BJ (cell line): ENCODE measurements at regions not wholly inside any gene's neighbourhood (a gene's known extent, or its start where the extent isn't known, plus 50 kb on each side); places are given as distances from the start of the nearest gene placed in this dataset.

Experiments used
- CTCF ChIA-PET: fragments of 350-600 bp; formaldehyde crosslinking; extraction: SDS; loops from one replicate; lab custom pipeline; 2021; ENCODE audit warnings: antibody characterized with exemption, inconsistent platforms; lab: Yijun Ruan, JAX
- POLR2A ChIA-PET: fragments of 300-600 bp; sonication (Branson Sonifier 250); formaldehyde crosslinking; extraction: SDS; loops from one replicate; lab custom pipeline; 2021; ENCODE audit warnings: antibody characterized with exemption; lab: Charles Lee
- DNase-seq: peaks from one replicate; pipeline ENCODE4 v3.0.0-alpha.2; 2011; ENCODE audit warnings: low read depth
- H3K27me3 ChIP-seq: 2 replicates; pipeline ENCODE4 v1.6.0; 2011; ENCODE audit warnings: low read length; ENCODE audit not compliant: control insufficient read depth, insufficient read depth
- H3K36me3 ChIP-seq: 2 replicates; pipeline ENCODE4 v1.5.1; 2011; ENCODE audit warnings: low read length; ENCODE audit not compliant: control insufficient read depth, insufficient read depth
- H3K4me3 ChIP-seq: 2 replicates; pipeline ENCODE4 v1.5.1; 2011; ENCODE audit warnings: low read depth, mild to moderate bottlenecking, control low read depth, low read length
- TF ChIP-seq, protein P1 (sequence below): IDR thresholded peaks from 2 replicates; pipeline ENCODE4 v1.5.1; 2011; ENCODE audit warnings: low read depth, mild to moderate bottlenecking, control low read depth, inconsistent platforms, low read length, moderate library complexity; ENCODE audit not compliant: insufficient read depth

DNA sequence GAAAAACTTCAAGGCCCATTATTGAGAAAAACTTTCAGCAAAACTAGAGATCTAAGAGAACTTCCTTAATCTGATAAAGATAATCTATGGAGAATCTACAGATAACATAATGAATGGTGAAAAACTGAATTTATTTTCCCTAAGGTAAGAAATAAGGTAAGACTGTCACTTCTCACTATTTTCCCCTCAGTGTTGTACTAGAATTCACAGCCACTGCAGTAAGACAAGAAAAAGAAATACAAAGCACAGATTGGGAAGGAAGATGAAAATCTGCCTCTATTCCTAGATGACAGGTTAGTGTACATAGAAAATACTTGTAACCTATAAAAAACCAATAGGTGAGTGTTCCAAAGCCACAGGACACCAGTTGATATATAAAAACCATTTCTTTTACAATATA, 220.7 kb upstream of the SHH start:
- CTCF ChIA-PET = no interaction called here
- TF ChIP-seq, protein P1, sequence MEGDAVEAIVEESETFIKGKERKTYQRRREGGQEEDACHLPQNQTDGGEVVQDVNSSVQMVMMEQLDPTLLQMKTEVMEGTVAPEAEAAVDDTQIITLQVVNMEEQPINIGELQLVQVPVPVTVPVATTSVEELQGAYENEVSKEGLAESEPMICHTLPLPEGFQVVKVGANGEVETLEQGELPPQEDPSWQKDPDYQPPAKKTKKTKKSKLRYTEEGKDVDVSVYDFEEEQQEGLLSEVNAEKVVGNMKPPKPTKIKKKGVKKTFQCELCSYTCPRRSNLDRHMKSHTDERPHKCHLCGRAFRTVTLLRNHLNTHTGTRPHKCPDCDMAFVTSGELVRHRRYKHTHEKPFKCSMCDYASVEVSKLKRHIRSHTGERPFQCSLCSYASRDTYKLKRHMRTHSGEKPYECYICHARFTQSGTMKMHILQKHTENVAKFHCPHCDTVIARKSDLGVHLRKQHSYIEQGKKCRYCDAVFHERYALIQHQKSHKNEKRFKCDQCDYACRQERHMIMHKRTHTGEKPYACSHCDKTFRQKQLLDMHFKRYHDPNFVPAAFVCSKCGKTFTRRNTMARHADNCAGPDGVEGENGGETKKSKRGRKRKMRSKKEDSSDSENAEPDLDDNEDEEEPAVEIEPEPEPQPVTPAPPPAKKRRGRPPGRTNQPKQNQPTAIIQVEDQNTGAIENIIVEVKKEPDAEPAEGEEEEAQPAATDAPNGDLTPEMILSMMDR = no peak
- DNase-seq = no peak
- Histone ChIP-seq H3K36me3 (no peaks in the 10 kb centered on the region), H3K27me3 (no peaks in the 10 kb centered on the region), H3K4me3 (no peak overlapping the region)
- POLR2A ChIA-PET = no interaction called here

DNA sequence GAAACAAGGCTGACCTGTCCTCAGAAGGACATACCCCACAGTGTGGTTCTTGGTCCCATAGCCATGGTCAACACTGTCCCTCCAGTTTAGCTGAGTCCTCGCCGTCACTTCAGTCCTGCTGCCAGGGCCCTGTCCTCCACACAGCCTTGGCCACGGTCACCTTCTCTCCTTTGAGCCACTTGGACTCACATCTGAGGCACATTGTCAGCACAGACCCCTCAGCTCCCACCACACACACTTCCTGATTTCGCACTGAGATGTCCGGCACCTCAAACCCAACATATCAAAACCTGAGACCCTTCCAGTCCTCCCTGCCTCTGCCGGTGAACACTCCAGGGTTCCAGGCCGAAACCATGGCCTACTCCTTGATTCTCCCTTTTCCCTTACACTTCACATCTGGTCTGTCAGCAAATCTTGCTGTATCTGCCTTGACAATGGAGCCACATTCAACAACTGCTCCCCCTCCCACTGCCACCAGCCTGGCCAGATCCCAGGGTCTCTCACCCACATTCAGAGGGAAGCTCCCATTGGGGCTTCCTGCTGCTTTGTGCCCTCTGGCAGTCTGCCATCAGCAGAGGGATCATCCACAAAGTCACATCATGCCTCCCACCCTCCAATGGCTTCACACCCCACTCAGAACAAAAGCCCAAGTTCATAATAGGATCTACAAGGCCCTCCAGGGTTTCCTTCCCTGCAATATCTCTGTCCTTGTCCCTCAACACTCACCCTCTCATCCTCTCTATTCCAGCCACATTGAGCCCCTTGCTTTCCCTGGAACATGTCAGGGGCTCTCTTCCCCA, 219.6 kb upstream of the SHH start:
- Histone ChIP-seq H3K27me3 (no peaks in the 10 kb centered on the region), H3K36me3 (no peaks in the 10 kb centered on the region), H3K4me3 (no peak overlapping the region)
- TF ChIP-seq, protein P1 = no peak
- ChIA-PET CTCF (no interaction called here), POLR2A (no interaction called here)
- DNase-seq = no peak

DNA sequence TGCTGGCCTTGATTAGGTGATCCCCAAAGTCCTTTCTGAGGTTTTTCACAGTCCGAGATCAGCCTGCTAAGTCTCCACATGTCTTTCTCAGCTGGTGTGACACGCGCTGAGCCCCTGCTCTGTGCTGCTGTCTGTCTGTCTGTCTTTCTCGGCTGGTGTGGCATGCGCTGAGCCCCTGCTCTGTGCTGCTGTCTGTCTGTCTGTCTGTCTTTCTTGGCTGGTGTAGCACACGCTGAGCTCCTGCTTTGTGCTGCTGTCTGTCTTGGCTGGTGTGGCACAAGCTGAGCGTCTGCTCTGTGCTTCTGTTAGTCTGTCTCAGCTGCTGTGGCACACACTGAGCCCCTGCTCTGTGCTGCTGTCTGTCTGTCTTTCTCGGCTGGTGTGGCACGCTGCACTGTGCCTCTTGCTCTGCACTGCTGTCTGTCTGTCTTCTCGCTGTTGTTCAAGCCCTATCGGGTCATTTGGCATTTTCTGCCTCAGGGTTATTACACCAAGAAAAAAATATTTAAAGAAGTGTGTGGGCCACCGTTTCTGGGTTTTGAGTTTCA, 217.3 kb upstream of the SHH start:
- CTCF ChIA-PET = no interaction called here

DNA sequence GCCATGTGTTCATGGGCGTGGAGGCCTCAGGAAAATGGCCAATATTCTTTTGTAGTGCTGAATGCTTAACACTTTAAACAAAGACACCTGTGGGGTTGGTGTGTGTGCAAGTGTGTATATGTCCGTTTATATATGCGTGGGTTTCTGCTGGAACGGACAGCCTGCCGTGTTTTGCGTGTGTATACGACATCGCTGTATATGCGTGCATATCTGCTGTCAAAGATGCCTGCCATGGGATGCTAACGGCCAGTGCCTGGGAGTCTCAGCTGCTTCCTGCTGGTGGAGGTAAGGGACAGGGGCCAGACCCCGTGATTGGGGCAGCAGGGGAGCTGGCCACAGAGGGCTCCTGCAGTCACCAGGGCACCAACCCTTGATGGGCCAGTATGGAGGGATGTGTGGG, 216.3 kb upstream of the SHH start:
- Histone ChIP-seq H3K27me3 (no peaks in the 10 kb centered on the region), H3K4me3 (no peak overlapping the region), H3K36me3 (no peaks in the 10 kb centered on the region)
- ChIA-PET CTCF (interaction anchor here (0.6 kb wide), 1 partner anchor 248 kb away, joined by 3 read pairs; no protein-coding TSS in a partner anchor), POLR2A (no interaction called here)
- no peak for DNase-seq
- TF ChIP-seq, protein P1 = no peak

More for the DNA sequence above, 217.3 kb upstream of the SHH start:
- H3K27me3 ChIP-seq = no peaks in the 10 kb centered on the region
- no peak for DNase-seq
- H3K36me3 ChIP-seq = no peaks in the 10 kb centered on the region
- no peak overlapping the region for H3K4me3 ChIP-seq
- POLR2A ChIA-PET = no interaction called here
- TF ChIP-seq, protein P1 = no peak

DNA sequence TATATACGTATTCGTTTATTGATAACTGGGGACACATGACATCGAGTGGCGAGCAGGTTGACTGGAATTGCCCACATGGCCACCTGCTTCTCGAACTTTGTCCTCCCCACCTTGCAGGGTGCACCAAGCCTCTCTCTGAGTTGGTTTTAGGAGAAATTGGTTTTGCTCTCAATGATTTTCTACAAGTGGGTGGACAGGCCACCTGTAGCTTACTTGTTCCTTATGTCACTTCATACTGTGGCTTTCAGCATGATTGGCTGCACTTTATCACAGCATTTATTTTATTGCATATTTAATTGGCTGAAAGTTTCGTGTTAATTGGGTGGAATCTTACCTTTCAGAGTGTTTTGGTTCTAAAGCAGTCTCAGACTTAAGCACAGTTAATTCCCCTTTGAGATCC, 215.6 kb upstream of the SHH start:
- H3K4me3 ChIP-seq = no peak overlapping the region
- H3K36me3 ChIP-seq = no peaks in the 10 kb centered on the region
- ChIA-PET POLR2A (no interaction called here), CTCF (no interaction called here)
- no peak for DNase-seq
- no peaks in the 10 kb centered on the region for H3K27me3 ChIP-seq
- TF ChIP-seq, protein P1 = no peak
